ENCODE measurements at regions not wholly inside any gene's neighbourhood (a gene's known extent, or its start where the extent isn't known, plus 50 kb on each side); places are given as distances from the start of the nearest gene placed in this dataset.

GRCh38 chr18:39618265-39619003 is 2052.8 kb upstream of the CELF4 start:
- H2BK120ac ChIP-seq (replicated peaks; ENCODE audit: low read depth, low read length) = no peak overlapping the region

More at GRCh38 chr18:39618265-39619003, 2052.8 kb upstream of the CELF4 start:
- Histone ChIP-seq H3K4me1 (replicated peaks in 1 of 4; ENCODE audit: control insufficient read depth in 3 of 4, insufficient read depth in 4 of 4, low read length in 3 of 4) (peaks cover 0 to 8% (median under 1%) of the 10 kb centered on the region in 4 experiments; a peak in 3 of 7 replicates), H2AK5ac (ENCODE audit: low read depth, low read length) (no peak overlapping the region), H3K23me2 (ENCODE audit: low read depth, low read length) (no peaks in the 10 kb centered on the region), H3K14ac (ENCODE audit: insufficient read length) (no peak overlapping the region), H4K8ac (ENCODE audit: extremely low read depth, insufficient read depth, low read length) (no peak overlapping the region), H2BK20ac (ENCODE audit: low read length) (no peak overlapping the region), H2BK12ac (ENCODE audit: low read depth, low read length) (no peak overlapping the region), H2AFZ (ENCODE audit: low read length) (no peak overlapping the region), H3K9ac (replicated peaks in 1 of 4; ENCODE audit: extremely low read depth in 1 of 4, low read depth in 3 of 4, low read length in 3 of 4) (no peak overlapping the region), H3K27ac (ENCODE audit: low read depth, low read length) (no peak overlapping the region), H4K20me1 (replicated peaks in 1 of 2; ENCODE audit: control insufficient read depth in 1 of 2, insufficient read depth in 2 of 2, low read length in 2 of 2) (no peaks in the 10 kb centered on the region), H3K56ac (replicated peaks; ENCODE audit: insufficient read length, low read depth, low read length) (no peak overlapping the region), H3K4ac (replicated peaks; ENCODE audit: insufficient read length, low read depth, low read length) (no peak overlapping the region), H3K4me3 (ENCODE audit: extremely low read depth in 1 of 4, insufficient read depth in 2 of 4, low read depth in 3 of 4, low read length in 4 of 4) (no peak overlapping the region), H4K91ac (replicated peaks; ENCODE audit: insufficient read length, low read length) (no peak overlapping the region), H3K9me3 (ENCODE audit: insufficient read depth in 2 of 2, low read depth in 1 of 2, low read length in 1 of 2) (peaks cover 0 to 10% of the 10 kb centered on the region in 2 experiments; a peak in 1 of 4 replicates), H3K36me3 (ENCODE audit: control insufficient read depth in 2 of 4, insufficient read depth in 4 of 4, low read length in 3 of 4) (0 out of 8 replicates have a peak, but pooled peaks cover 0 to 4% (median 0%) of the 10 kb centered on the region in 4 experiments), H2BK5ac (ENCODE audit: low read depth, low read length) (no peak overlapping the region), H3K79me1 (ENCODE audit: low read depth, low read length) (no peaks in the 10 kb centered on the region), H3K79me2 (ENCODE audit: control insufficient read depth in 1 of 2, insufficient read depth in 2 of 2, low read length in 2 of 2) (no peaks in the 10 kb centered on the region; a peak in 1 of 4 replicates), H2BK15ac (ENCODE audit: low read length) (no peak overlapping the region), H3K18ac (ENCODE audit: extremely low read depth, low read length) (no peak overlapping the region), H3K4me2 (ENCODE audit: insufficient read depth in 1 of 2, low read depth in 2 of 2, low read length in 2 of 2) (no peak overlapping the region), H3K27me3 (replicated peaks in 1 of 4; ENCODE audit: control insufficient read depth in 3 of 4, extremely low read depth in 1 of 4, insufficient read depth in 3 of 4, low read length in 3 of 4) (no peaks in the 10 kb centered on the region), H4K5ac (ENCODE audit: insufficient read length, low read depth, low read length) (no peak overlapping the region), H3K23ac (ENCODE audit: insufficient read length) (no peak overlapping the region)
- WGBS, 2 experiments (ENCODE audit: extremely low coverage in 1 of 2, insufficient coverage in 1 of 2, insufficient read length in 1 of 2, insufficient replicate concordance in 2 of 2, low coverage in 1 of 2, low lambda C conversion rate in 2 of 2, missing lambda C conversion rate in 1 of 2) = 91% methylated on average over 14 of the region's 33 CpGs; no CpG with 5 or more reads in 1 of the 2 experiments
- DNase-seq (ENCODE audit: low read depth in 1 of 2, low spot score in 2 of 2) = no peak
- CTCF ChIA-PET (ENCODE audit: partially characterized antibody) = interaction anchor here (0.7 to 1.2 kb wide), 3 partner anchors 9 to 483 kb away, joined by 3 to 4 read pairs (median 4); no protein-coding TSS in a partner anchor
- FAIRE-seq = no peak
- POLR2A ChIA-PET (ENCODE audit: partially characterized antibody) = no interaction called here
- TF ChIP-seq E2F6 (IDR thresholded peaks at IDR 0.05) (peak; percentile 81), MAX (IDR thresholded peaks at IDR 0.05) (peak; percentile 51; the same call in 1 of the 2 replicates), RBBP5 (IDR thresholded peaks at IDR 0.05; ENCODE audit: borderline replicate concordance, low read depth, low read length) (no peak)

Data from H1 (cell line).